Superior temporal gyrus (tissue), 1 donor: ENCODE measurements at regions not wholly inside any gene's neighbourhood (a gene's known extent, or its start where the extent isn't known, plus 50 kb on each side); places are given as distances from the start of the nearest gene placed in this dataset.

Experiments
- DNase-seq: peaks from one replicate; pipeline ENCODE4 v3.0.0-alpha.2; 2016; ENCODE audit errors: extremely low spot score

DNA sequence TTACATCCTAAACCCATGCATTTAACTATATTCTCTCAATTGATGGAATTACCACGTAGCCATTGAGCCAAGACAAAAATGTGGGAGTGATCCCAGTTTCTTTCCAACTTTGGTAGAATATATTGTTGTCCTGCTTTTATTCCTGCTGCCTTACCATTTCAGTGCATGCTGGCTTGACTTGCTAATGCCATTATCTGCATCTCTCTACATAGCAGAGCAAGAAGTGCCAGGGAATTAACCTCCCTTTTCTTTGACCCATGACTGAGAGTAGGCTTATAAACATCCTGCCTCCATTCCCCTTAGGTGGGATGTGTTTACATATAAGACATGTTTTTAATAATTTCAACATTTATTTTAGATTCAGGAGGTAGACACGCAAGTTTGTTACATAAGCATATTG lies 1153.4 kb downstream of the IGSF11 start:
- no peak for DNase-seq

DNA sequence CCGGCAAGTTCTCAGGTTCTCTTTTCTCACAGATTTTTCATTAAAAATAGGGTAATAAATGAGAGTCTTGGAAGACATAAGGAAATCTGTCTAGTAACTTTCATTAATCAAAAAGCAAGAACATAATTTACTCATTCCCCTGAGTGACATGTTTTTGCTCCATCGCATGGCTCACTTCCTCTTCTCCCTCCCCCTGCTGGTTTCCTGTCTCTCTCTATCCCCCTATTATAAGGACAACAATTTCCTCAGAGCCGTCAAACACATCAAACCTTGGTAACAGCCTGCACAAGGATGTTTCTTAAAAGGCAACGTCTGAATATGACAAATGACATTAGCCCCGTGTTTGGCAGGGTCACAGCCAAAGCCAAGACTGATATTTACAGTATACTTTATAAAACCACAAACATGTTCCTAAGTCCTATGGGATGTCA lies 1149.6 kb downstream of the IGSF11 start:
- DNase-seq = no peak

DNA sequence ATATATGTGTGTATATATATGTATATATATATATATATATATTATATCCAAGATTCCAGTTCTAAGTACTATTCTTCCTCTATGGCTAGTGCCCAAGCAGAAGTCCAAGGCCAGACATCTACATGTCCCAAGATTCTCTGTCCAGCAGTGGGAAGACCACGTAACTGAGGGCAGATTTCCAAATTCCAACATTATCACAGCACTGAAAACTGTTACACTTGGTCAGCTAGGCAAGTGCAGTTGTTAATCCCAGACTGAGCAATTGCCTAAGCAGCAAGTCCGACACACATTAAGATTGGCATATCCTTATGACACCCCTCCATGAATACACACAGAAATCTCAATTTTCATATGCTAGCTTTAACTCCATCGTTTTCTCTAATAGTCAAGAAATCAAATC lies 1148.5 kb downstream of the IGSF11 start:
- DNase-seq = no peak

DNA sequence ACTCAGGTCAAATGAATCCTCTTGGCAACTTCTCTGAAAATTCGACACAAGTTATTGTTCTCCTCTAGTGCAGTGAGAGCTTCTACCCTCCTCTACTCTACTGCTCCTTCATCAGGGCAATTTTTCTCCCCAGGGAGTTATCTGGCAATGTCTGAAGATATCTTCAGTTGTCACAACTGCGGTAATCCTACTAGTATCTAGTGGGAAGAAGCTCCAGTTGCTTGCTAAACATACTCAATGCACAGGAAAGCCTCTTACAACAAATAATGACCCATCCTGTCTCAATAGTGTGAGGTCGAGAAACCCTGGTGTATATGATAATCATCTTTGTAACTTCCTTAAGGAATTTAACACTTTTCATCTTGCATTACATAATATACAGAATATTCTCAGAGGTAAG lies 1147.6 kb downstream of the IGSF11 start:
- DNase-seq = no peak

DNA sequence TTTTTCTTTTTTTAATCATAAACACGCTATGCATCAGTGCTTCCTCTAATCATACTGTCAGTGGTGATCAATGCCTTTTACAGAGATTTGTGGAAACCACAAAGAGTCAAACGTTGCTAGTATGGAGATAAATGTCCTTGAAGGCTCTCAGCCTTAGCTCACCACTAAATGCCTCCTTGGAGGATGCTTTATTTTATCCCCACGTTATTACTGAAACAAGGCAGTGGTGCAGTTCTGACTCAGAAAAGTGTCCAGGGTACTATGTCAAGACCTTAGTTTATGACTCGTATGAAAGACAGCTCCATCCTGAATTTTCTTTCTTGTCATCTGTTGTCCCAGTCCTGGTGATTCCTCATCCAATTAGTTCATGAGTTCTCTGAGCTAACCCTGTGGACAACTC lies 1146.7 kb downstream of the IGSF11 start:
- no peak for DNase-seq

DNA sequence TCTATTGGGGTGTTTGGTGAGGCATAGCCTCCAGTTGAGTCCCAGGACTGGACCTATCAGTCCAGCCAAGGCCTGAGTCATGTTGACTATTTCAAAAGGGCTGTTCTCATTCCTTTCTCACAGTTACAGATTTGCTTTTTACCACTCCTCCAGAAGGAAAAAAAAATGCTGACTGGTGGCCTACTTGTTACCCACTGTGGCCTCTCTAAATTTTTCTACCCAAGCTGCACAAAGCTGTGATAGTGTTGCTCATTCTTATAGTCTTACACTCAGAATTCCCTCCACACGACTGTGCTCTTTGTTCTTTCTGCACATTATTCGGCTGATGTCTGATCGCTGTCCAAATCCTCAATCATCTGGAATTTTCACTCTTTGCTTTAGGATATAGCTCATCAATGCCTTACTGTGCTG lies 1142.2 kb downstream of the IGSF11 start:
- DNase-seq = no peak

DNA sequence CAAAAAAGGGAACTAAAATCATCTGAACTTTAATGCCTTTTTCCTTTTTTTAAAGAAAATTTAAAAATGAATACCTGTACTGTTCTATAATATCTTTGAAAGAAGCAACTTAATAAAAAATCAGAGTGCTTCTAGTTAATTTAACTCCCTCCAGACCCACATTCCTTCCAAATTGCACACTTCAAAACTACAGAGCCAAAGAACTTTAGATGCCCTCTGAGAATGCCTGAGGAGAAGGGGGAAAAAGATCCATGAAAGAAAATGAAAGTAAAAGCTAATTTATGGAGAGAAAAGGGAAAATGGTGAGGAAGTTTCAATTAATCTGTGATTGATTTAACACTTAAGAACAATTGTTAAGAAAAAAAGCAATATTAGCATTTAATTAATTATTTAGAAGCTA lies 1141.6 kb downstream of the IGSF11 start:
- DNase-seq = no peak

DNA sequence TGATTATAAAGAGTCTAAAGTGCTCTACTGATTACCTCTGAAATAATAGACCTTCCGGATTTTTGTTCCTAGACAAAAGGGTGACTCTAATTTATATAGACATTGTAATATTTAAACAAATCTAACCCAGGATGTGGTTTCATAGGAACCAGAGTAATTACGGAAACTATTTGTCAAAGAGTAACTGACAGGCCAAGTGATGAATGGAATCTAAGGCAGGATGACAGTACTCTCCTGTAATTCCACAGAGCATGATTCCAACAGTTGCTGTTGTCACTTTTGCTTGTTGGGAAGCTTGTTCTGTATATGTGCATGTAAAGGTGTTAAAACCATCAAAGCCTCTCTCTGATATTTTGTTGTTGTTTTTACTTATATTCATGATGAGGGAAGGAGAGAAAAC lies 1141.0 kb downstream of the IGSF11 start:
- DNase-seq = no peak

DNA sequence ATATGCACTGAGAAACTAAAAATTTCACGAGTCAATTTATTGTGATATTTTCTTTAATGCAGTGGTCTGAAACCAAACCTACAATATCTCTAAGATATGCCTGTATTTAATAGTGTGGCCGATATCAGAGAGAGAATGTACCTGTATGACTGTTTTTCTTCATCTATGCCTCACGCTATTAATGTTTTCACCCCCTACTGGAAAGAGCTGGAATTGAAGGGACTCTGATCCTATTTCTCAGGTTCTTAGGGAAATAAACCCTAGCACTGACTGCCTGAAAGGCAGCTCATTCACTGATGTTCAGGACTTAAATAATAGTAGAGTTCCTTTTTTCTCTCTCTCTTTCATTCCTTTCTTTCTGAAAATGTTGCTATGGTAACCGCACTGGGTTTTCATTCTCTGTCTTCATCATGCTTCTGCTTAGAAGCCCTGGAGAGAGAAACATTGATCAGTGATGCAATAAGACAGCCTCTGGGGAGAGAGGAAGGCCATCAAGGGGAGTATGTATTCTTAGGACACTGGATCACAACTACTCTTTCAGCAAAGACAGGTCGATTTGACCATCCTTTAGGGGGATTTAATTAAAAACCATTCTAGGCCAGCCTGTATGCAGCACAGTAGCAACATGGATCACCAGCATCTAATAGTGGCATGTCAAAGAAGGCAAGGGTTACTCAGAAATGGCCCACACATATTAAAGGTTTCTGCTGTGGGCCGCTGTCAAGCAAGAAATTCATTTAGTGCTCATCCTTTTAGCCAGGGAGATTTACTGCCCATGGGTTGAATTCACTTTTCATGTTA lies 1135.7 kb downstream of the IGSF11 start:
- no peak for DNase-seq

DNA sequence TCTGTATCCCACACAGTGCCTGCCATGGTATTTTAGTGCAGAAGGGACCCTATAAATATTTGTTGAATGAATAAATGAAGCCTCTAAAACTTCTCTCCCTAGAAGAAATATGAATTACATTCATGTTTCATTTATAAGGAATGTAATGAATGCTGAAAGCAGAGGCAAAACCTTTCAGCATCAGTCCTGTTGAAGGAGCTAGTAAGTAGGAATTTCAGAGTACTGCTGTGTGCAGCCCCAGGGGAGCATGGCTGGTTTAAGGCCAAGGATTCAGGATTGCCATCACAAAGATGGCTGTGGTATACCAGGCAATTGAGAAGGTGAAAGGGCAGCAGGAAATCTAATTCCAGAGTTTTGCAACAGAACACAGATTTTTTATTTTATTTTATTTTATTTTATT lies 1131.4 kb downstream of the IGSF11 start:
- DNase-seq = no peak

DNA sequence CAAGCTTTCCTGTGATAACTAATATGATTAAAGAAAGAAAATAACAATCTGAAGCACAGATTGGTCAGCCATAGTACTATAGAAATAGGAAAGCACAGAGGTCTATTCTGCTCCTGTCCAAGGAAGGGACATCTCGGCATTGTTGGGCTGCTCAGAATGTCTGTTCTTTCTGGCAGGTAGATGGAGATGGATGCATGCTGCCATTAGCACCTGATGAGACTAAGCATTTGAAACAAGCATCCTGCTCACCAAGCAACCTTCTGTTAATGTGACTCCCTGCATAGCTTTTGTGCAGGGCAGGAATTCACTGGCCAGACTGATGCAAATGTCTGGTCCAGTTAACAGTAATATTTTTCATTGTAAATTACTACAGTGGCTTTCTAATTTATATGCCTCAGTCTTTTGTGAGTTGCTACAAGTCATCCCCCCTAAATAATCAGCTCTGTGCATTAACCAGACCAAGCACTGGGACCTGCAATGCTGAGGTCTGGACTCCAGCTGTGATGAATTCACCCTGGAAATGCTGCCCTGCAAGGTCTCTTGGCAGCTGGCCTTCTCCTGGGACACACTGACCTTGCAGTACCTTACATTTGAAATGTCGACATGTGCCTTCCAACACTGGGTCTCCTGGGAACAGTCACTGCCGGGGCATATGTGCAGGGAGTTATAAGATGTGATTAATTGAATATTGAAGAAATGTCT lies 1123.7 kb downstream of the IGSF11 start:
- no peak for DNase-seq

DNA sequence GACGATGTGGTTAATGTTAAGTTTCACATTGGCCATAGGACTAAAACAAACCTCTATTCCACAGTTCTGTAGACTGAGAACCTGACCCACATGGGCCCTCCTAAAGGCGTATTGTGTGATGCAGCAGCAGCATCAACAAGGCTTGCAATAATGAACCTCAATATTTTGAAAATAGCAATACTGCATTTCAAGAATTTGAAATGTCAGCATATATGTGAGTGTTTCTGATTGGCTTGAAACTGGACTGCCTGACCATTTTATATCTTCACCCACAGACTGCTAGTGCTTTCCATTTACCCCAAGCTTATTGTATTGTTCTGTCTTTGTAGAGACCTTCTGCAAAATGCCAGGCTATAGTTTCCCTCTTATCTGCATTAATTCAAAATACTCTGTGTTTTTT lies 1122.3 kb downstream of the IGSF11 start:
- no peak for DNase-seq

DNA sequence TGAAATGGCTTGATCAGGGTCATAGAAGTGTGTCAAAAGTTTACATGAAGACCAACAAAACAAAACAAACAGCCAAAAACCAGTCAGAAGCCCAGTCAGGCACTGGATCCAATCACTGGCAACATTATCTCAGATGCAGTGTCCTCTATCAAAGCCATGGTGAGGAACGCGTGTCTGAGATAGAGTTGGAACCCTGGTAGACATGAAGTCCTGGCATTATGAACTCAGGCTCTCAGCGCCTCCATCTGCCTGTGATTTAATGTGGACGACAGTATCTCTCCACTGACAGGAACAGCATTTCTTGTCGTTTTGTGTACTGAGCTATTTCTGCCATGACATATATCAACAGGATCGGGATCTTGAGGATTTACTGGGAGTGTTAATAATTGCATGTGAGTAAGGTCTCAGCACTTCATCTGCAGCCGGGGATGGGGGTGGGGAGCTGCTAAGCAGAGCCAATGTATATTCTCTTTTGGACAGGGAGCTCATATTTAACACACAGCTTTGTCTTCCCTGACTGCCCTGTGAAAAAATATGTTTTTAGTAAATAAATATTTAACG lies 1120.0 kb downstream of the IGSF11 start:
- no peak for DNase-seq

DNA sequence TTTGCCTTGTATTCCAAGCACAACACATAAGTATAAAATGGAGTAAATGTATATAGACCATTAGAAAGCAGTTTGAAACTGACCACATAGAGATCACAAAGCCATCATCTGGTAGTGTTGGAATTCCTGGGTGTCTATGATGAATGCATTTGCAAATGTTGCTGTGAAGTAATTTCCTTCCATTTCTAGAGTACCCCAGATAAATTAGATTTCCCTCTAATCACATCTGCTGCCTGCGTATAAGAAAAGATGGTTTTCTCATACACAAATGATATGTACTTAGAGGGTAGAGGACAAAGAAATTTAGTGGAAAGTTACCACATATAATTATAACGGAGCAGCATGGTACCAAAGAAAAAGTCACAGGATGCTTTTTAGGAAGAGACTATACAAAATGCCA lies 1117.8 kb downstream of the IGSF11 start:
- DNase-seq = no peak

DNA sequence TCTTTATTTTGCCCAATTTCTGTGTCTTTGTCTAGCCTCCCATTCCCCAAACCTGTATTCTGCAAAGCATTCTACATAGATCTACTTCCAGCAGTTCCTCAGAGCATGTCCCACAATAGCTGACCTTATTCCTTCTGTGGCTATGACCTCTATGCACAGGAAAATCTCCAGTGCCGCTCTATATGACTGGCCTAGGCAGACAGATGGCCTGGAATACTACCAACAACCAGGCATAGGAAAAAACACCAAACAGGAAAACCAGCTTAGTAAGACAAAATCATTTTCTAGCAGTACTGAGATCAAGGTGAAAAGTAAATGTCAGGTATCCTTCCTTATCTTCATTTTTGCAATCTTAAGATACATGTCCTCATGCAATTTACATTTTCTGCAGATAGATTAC lies 1115.0 kb downstream of the IGSF11 start:
- no peak for DNase-seq

DNA sequence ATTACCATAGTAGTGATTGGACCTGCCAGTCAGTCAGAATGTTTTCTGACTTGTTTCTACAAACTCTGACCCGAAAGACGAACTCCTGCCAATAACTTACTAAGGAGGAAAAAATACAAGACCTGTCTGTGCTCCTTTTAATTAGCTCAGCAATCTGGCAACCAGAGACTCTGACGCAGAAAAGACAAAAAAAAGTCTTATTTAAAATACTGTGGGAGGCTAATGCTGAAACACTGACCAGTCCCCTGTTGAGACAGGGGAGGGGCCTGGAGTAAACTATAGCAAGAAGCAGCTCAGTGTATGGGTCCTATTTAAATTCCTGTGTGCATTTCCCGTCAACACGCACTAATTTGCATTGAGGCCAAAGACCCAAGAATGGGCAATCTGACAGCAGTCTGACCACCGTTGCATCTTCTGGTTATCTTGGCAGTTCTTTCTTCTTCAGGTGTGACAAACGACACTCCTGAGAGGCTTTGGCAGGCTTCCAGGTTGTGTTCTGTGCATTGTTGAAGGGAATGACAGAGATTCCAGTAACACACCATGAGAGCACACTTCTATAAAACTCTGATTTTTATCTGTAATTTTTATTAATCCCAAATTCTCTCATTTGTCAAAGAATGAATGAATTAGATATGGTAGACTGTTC lies 1114.3 kb downstream of the IGSF11 start:
- no peak for DNase-seq

DNA sequence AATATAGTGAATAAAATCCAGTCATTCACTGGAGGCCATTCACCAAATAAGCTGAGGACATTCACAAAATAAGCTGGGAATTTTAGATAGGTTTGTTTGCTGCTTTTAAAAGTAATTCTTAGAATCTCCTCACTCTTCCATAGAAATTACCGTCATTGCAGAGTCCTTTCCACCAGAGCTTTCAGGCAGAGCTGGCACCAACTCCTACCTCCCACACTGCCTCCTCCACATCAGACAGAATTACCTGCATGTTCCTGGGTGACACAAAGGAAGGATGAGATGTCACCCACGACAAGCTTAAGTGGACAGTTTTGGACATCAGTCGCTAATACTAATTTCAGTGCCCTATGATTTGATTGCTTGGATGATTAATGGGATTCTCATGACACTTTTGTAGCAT lies 1113.2 kb downstream of the IGSF11 start:
- DNase-seq = no peak

DNA sequence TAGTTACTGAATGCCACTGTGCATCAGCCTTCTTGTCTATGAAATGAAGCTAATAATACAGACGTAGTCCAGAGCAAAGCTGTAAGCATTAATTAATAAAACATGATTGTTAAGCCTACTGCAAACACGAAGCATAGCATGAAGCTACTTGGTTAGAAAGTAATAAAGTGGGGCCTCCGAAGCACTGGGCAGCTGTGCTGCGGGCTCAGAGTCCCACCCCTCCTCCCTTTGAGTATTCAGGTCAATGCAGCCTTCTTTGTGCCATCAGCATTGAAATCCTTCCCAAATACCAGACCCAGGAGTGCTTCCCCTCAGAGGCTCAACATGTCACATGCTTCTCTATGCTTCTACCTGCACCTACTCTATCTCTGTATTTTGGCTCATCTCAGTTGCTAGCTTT lies 1112.6 kb downstream of the IGSF11 start:
- DNase-seq = no peak

DNA sequence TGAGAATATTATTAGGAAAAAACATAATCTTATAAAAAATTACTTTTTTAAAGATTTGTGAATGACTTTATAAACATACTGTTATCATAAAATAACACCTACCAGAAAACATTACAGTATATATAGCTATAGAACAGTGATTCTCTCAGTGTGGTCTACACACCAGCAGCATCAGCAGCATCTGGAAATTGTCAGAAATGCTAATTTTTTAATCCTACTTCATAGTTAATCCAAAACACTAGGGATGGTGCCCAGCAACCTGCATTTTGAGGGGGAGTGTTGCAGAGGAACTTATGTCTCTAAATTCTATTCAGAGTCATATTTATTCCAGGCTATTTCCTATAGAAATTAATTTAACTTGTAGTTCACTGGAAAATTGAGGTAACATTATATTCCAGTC lies 1107.8 kb downstream of the IGSF11 start:
- no peak for DNase-seq

DNA sequence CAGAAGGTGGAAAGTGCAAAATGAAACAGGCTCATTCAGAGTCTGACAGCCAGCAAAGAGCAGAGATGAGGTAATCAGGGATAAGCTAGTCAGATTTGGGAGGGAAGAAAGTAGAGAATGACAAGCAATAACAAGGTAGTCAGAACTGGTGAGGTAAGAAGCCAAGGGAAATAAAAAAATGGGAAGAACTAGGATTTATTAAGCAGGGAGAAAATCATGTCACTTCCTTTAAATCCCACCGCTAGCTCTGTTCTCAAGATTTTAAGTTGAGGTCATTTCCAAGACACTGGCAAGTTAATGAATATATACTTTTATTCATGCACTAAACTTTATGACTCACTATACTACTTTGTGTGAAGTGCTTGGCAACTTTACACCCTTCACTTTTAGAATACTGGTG lies 1106.8 kb downstream of the IGSF11 start:
- DNase-seq = no peak

DNA sequence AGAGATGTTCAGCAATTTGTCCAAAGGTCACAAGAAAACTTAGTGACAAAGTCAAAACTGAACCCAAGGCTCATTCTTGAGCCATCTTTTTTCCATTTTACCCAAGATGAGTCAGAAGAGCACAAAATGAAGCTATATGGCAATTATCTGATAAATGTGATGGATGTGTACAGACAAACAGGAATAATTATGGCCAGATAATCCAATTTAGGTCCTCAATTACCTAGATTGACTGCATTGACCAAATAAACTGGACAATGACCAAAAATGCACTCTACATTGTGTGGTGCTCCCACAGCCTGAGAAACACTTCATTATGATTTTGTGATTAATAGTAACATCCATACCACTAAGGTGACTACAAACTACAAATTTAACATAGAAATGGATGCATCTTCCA lies 1105.8 kb downstream of the IGSF11 start:
- DNase-seq = no peak

DNA sequence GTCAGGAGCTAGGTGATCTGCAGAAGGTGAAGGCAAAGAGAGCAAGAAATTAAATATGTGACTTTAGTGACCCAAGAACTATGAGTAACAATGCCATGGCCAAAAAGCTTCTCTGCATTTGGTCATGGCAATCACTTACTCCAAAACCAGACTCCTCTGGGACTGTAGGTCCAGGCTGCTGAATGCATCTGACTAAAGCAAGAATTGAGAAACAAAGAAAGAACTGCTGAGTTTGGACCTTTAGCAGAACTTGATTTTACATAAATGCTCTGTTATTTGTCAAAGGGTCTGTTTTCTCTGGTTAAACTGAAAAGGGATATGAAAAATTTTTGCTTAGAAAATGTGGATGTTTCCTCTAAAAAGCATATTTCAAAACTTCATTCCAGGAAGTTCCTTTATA lies 1102.2 kb downstream of the IGSF11 start:
- DNase-seq = no peak

DNA sequence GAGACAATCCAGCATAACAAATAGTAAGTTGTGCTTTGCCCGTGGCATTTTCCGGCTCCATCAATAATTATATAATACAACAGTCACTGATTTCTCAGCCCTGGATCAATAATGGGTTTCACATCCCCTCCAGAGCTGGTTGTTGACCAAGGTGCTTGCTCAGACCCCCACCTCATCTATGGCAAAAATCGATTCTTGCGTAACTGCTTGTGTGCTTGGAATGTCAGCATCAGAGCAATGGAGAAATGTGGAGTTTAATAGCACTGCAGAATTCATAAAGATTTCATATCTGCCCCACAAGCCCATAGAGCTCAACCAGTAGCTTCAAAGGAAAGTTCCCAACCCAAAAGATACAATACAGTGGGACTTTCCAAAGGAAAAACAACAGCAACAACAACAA lies 1098.5 kb downstream of the IGSF11 start:
- no peak for DNase-seq
